Liver (tissue), 8 donors: ENCODE measurements at regions not wholly inside any gene's neighbourhood (a gene's known extent, or its start where the extent isn't known, plus 50 kb on each side); places are given as distances from the start of the nearest gene placed in this dataset.

Experiments
- DNase-seq: peaks from one replicate; pipeline ENCODE4 v3.0.0-alpha.2; 2017; ENCODE audit warnings: low spot score
- H3K27ac ChIP-seq, 2 donors: one replicate each; pipeline ENCODE4 v1.7.0; 2013; ENCODE audit warnings: inconsistent platforms in 2 of 2, low read length in 2 of 2, control low read depth in 1 of 2, low read depth in 1 of 2, mild to moderate bottlenecking in 1 of 2
- H3K27me3 ChIP-seq, 4 donors: one replicate each; pipeline versions ENCODE4 v1.6.1 to v1.7.0; 2013; ENCODE audit warnings: low read length in 3 of 4, inconsistent platforms in 1 of 4, mild to moderate bottlenecking in 1 of 4, moderate library complexity in 1 of 4; ENCODE audit not compliant: control insufficient read depth in 4 of 4, insufficient read depth in 4 of 4
- H3K36me3 ChIP-seq, 4 donors: one replicate each; pipeline versions ENCODE4 v1.6.1 to v1.7.0; 2013; ENCODE audit warnings: low read length in 3 of 4, mild to moderate bottlenecking in 3 of 4, low read depth in 1 of 4, moderate library complexity in 1 of 4; ENCODE audit not compliant: control insufficient read depth in 4 of 4, insufficient read depth in 3 of 4
- H3K4me1 ChIP-seq, 4 donors: one replicate each; pipeline versions ENCODE4 v1.6.1 to v1.7.0; 2013; ENCODE audit warnings: low read length in 3 of 4, mild to moderate bottlenecking in 3 of 4, moderate library complexity in 1 of 4; ENCODE audit not compliant: control insufficient read depth in 4 of 4, insufficient read depth in 4 of 4
- H3K4me3 ChIP-seq, 3 donors: one replicate each; pipeline versions ENCODE4 v1.6.1 to v1.7.0; 2013; ENCODE audit warnings: low read length in 3 of 3, control low read depth in 1 of 3, low read depth in 1 of 3, mild to moderate bottlenecking in 1 of 3
- H3K9ac ChIP-seq, 2 donors: one replicate each; pipeline ENCODE4 v1.7.0; 2013; ENCODE audit warnings: low read length in 2 of 2, mild to moderate bottlenecking in 2 of 2, moderate library complexity in 2 of 2, control low read depth in 1 of 2, low read depth in 1 of 2
- H3K9me3 ChIP-seq, 4 donors: one replicate each; pipeline versions ENCODE4 v1.6.1 to v1.7.0; 2013; ENCODE audit warnings: low read length in 3 of 4; ENCODE audit not compliant: control insufficient read depth in 4 of 4
- ATF3 ChIP-seq: IDR thresholded peaks from 2 replicates; pipeline ENCODE4 v1.6.1; 2016; ENCODE audit warnings: antibody characterized with exemption
- CTCF ChIP-seq: fragments of 150-350 bp; IDR thresholded peaks from 2 replicates; pipeline ENCODE4 v1.5.1; 2017; ENCODE audit warnings: improper control_type of control experiment, low read depth, low read length; ENCODE audit not compliant: missing input control
- EGR1 ChIP-seq, 2 donors: IDR thresholded peaks; 2 replicates each; pipeline ENCODE4 v1.6.1; 2016 to 2018; ENCODE audit warnings: antibody characterized with exemption in 2 of 2, low read depth in 2 of 2
- FOXA1 ChIP-seq: IDR thresholded peaks from 2 replicates; pipeline ENCODE4 v1.6.1; 2016; ENCODE audit warnings: antibody characterized with exemption
- FOXA2 ChIP-seq: IDR thresholded peaks from 2 replicates; pipeline ENCODE4 v1.6.1; 2016; ENCODE audit warnings: antibody characterized with exemption
- GABPA ChIP-seq, 2 donors: IDR thresholded peaks in 1 of 2; conservative IDR thresholded peaks in 1 of 2; 2 replicates each; pipeline ENCODE4 v1.6.1; 2016; ENCODE audit warnings: antibody characterized with exemption in 2 of 2, mild to moderate bottlenecking in 1 of 2, moderate library complexity in 1 of 2
- HNF4A ChIP-seq, 2 donors: conservative IDR thresholded peaks; 2 replicates each; pipeline ENCODE4 v1.6.1; 2016; ENCODE audit warnings: antibody characterized with exemption in 2 of 2, mild to moderate bottlenecking in 2 of 2
- HNF4G ChIP-seq: IDR thresholded peaks from 2 replicates; pipeline ENCODE4 v1.6.1; 2016; ENCODE audit warnings: antibody characterized with exemption
- JUND ChIP-seq, 2 donors: IDR thresholded peaks; 2 replicates each; pipeline ENCODE4 v1.6.1; 2016; ENCODE audit warnings: antibody characterized with exemption in 2 of 2
- MAX ChIP-seq: IDR thresholded peaks from 2 replicates; pipeline ENCODE4 v1.6.1; 2016; ENCODE audit warnings: antibody characterized with exemption
- NR2F2 ChIP-seq: IDR thresholded peaks from 2 replicates; pipeline ENCODE4 v1.6.1; 2016; ENCODE audit warnings: antibody characterized with exemption
- RAD21 ChIP-seq, 2 donors: IDR thresholded peaks; 2 replicates each; pipeline ENCODE4 v1.6.1; 2016; ENCODE audit warnings: antibody characterized with exemption in 2 of 2, mild to moderate bottlenecking in 2 of 2
- RXRA ChIP-seq, 2 donors: IDR thresholded peaks; 2 replicates each; pipeline ENCODE4 v1.6.1; 2017 to 2018; ENCODE audit warnings: antibody characterized with exemption in 2 of 2, mild to moderate bottlenecking in 1 of 2
- SP1 ChIP-seq: IDR thresholded peaks from 2 replicates; pipeline ENCODE4 v1.6.1; 2018; ENCODE audit warnings: antibody characterized with exemption, mild to moderate bottlenecking
- TAF1 ChIP-seq: conservative IDR thresholded peaks from 2 replicates; pipeline ENCODE4 v1.6.1; 2016; ENCODE audit warnings: antibody characterized with exemption, mild to moderate bottlenecking
- YY1 ChIP-seq: IDR thresholded peaks from 2 replicates; pipeline ENCODE4 v1.6.1; 2016; ENCODE audit warnings: antibody characterized with exemption, mild to moderate bottlenecking
- WGBS: extraction: QIAGEN DNeasy Blood & Tissue Kit; methylation state at CpG from one replicate; pipeline ENCODE4 v1.1.7; 2013; 5-methylcytosine and 5-hydroxymethylcytosine counted together
- TF ChIP-seq, protein P1 (sequence below): IDR thresholded peaks from 2 replicates; pipeline ENCODE4 v1.6.1; 2016; ENCODE audit warnings: antibody characterized with exemption
- TF ChIP-seq, protein P2 (sequence below): IDR thresholded peaks from 2 replicates; pipeline ENCODE4 v1.6.1; 2016; ENCODE audit warnings: antibody characterized with exemption, mild to moderate bottlenecking
- donor health status: healthy.
- donor health status: healthy.
- donor health status: healthy.
- donor health status: healthy.
- donor health status: healthy.

GRCh38 chr21:18725653-18726052 lies 322.1 kb upstream of the TMPRSS15 start:
- WGBS, result 55% methylated on average over 3 of the region's 3 CpGs
- H3K9ac ChIP-seq, result no peak overlapping the region

GRCh38 chr21:18741954-18742353 lies 338.4 kb upstream of the TMPRSS15 start:
- no peak overlapping the region for H3K4me3 ChIP-seq
- no peaks in the 10 kb centered on the region for H3K4me1 ChIP-seq
- no peak overlapping the region for H3K9ac ChIP-seq
- no peaks in the 10 kb centered on the region for H3K27me3 ChIP-seq
- 74% methylated on average over 5 of the region's 5 CpGs for WGBS
- TF ChIP-seq RXRA (IDR thresholded peaks at IDR 0.05) (no peak), HNF4A (conservative IDR thresholded peaks at IDR 0.05) (no peak), MAX (no peak), TAF1 (no peak), FOXA2 (no peak), NR2F2 (no peak), RAD21 (IDR thresholded peaks at IDR 0.05) (no peak), SP1 (no peak), HNF4G (no peak), FOXA1 (no peak), CTCF (no peak), JUND (IDR thresholded peaks at IDR 0.05) (no peak), EGR1 (IDR thresholded peaks at IDR 0.05; ENCODE audit: low read depth in 2 of 2) (no peak), GABPA (IDR thresholded peaks at IDR 0.05 in 1 of 2, conservative IDR thresholded peaks at IDR 0.05 in 1 of 2) (no peak), ATF3 (no peak), YY1 (no peak)
- TF ChIP-seq, protein P1, sequence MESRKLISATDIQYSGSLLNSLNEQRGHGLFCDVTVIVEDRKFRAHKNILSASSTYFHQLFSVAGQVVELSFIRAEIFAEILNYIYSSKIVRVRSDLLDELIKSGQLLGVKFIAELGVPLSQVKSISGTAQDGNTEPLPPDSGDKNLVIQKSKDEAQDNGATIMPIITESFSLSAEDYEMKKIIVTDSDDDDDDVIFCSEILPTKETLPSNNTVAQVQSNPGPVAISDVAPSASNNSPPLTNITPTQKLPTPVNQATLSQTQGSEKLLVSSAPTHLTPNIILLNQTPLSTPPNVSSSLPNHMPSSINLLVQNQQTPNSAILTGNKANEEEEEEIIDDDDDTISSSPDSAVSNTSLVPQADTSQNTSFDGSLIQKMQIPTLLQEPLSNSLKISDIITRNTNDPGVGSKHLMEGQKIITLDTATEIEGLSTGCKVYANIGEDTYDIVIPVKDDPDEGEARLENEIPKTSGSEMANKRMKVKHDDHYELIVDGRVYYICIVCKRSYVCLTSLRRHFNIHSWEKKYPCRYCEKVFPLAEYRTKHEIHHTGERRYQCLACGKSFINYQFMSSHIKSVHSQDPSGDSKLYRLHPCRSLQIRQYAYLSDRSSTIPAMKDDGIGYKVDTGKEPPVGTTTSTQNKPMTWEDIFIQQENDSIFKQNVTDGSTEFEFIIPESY, result no peak
- TF ChIP-seq, protein P2, sequence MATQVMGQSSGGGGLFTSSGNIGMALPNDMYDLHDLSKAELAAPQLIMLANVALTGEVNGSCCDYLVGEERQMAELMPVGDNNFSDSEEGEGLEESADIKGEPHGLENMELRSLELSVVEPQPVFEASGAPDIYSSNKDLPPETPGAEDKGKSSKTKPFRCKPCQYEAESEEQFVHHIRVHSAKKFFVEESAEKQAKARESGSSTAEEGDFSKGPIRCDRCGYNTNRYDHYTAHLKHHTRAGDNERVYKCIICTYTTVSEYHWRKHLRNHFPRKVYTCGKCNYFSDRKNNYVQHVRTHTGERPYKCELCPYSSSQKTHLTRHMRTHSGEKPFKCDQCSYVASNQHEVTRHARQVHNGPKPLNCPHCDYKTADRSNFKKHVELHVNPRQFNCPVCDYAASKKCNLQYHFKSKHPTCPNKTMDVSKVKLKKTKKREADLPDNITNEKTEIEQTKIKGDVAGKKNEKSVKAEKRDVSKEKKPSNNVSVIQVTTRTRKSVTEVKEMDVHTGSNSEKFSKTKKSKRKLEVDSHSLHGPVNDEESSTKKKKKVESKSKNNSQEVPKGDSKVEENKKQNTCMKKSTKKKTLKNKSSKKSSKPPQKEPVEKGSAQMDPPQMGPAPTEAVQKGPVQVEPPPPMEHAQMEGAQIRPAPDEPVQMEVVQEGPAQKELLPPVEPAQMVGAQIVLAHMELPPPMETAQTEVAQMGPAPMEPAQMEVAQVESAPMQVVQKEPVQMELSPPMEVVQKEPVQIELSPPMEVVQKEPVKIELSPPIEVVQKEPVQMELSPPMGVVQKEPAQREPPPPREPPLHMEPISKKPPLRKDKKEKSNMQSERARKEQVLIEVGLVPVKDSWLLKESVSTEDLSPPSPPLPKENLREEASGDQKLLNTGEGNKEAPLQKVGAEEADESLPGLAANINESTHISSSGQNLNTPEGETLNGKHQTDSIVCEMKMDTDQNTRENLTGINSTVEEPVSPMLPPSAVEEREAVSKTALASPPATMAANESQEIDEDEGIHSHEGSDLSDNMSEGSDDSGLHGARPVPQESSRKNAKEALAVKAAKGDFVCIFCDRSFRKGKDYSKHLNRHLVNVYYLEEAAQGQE, result no peak
- H3K36me3 ChIP-seq, result no peaks in the 10 kb centered on the region
- DNase-seq, result no peak
- no peak overlapping the region for H3K27ac ChIP-seq
- no peaks in the 10 kb centered on the region for H3K9me3 ChIP-seq

More at GRCh38 chr21:18725653-18726052, 322.1 kb upstream of the TMPRSS15 start:
- Histone ChIP-seq H3K27me3 (no peaks in the 10 kb centered on the region), H3K4me1 (no peaks in the 10 kb centered on the region), H3K4me3 (no peak overlapping the region), H3K36me3 (no peaks in the 10 kb centered on the region), H3K9me3 (no peaks in the 10 kb centered on the region), H3K27ac (no peak overlapping the region)
- DNase-seq, result no peak
- TF ChIP-seq, protein P1, result no peak
- TF ChIP-seq FOXA1 (no peak), JUND (IDR thresholded peaks at IDR 0.05) (no peak)
